Esophagus (tissue), 2 donors: ENCODE measurements at regions not wholly inside any gene's neighbourhood (a gene's known extent, or its start where the extent isn't known, plus 50 kb on each side); places are given as distances from the start of the nearest gene placed in this dataset.

Experiments used
- H3K27ac ChIP-seq, 2 donors: one replicate each; pipeline ENCODE4 v1.5.1; 2013; ENCODE audit warnings: low read depth in 2 of 2, mild to moderate bottlenecking in 2 of 2, inconsistent platforms in 1 of 2, low read length in 1 of 2, moderate library complexity in 1 of 2
- H3K27me3 ChIP-seq, 2 donors: one replicate each; pipeline ENCODE4 v1.6.1; 2013; ENCODE audit warnings: low read length in 2 of 2, control low read depth in 1 of 2, mild to moderate bottlenecking in 1 of 2; ENCODE audit not compliant: insufficient read depth in 2 of 2, control insufficient read depth in 1 of 2
- H3K36me3 ChIP-seq, 2 donors: one replicate each; pipeline ENCODE4 v1.6.1; 2013; ENCODE audit warnings: low read length in 1 of 2; ENCODE audit not compliant: control insufficient read depth in 2 of 2, insufficient read depth in 2 of 2
- H3K4me1 ChIP-seq, 2 donors: one replicate each; pipeline ENCODE4 v1.6.1; 2013; ENCODE audit warnings: low read length in 1 of 2; ENCODE audit not compliant: control insufficient read depth in 2 of 2, insufficient read depth in 2 of 2
- H3K4me3 ChIP-seq, 2 donors: one replicate each; pipeline ENCODE4 v1.5.1; 2013; ENCODE audit warnings: low read length in 2 of 2, mild to moderate bottlenecking in 2 of 2, low read depth in 1 of 2, moderate library complexity in 1 of 2
- H3K9me3 ChIP-seq, 2 donors: one replicate each; pipeline ENCODE4 v1.6.1; 2013; ENCODE audit warnings: mild to moderate bottlenecking in 2 of 2, low read depth in 1 of 2, low read length in 1 of 2, moderate library complexity in 1 of 2; ENCODE audit not compliant: control insufficient read depth in 2 of 2, insufficient read depth in 1 of 2
- WGBS, 2 donors: extraction: QIAGEN DNeasy Blood & Tissue Kit; methylation state at CpG; one replicate each; pipeline ENCODE4 v1.1.7; 2013; 5-methylcytosine and 5-hydroxymethylcytosine counted together
- donor health status: healthy with polysubstance abuse.
- donor health status: Bipolar disorder and iron deficiency.

DNA sequence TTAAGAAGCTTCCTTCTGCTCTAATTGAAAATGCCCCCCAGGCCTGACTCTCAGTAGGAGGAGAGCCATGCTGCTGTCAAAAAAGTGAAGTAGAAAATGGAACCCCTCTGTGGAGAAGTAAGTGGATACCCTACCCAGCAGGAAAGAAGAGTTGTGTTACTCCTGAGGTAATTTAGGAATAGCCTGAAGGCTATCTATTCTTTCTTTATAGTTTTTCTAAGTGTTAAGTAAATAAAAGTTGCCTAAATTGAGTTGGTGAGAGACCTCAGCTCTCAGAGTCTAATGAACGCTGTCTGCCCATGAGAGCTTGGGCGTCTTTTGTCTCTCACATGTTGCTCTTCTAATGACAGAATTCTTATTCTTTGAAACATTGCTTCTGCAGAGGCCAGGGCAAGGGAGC lies 116.2 kb downstream of the NSUN3 start:
- H3K27me3 ChIP-seq: no peaks in the 10 kb centered on the region
- H3K9me3 ChIP-seq: no peaks in the 10 kb centered on the region
- no peak overlapping the region for H3K4me3 ChIP-seq
- 55 to 66% methylated on average over 2 of the region's 2 CpGs for WGBS, 2 donors
- H3K36me3 ChIP-seq: no peaks in the 10 kb centered on the region
- H3K27ac ChIP-seq: no peak overlapping the region
- H3K4me1 ChIP-seq: no peaks in the 10 kb centered on the region

DNA sequence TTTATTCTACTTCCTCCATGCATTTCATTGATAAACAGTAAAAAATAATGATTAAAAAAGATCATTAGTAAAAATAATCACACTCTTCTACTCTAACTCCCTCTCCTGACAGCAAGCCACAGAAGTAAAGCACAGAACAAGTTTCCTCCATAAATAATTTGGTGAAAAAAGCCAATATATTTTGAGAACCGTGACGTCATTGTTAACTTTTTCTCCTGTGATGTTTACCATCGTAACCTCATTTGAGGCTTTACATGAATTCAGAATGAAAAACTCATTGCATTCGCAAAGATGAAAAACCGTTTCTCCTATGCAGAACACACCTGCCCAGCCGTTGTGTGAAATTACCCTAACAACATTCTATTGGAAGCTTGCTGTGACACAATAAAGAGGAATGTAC lies 120.7 kb downstream of the NSUN3 start:
- Histone ChIP-seq H3K36me3 (no peaks in the 10 kb centered on the region), H3K27me3 (no peaks in the 10 kb centered on the region), H3K27ac (no peak overlapping the region), H3K9me3 (no peaks in the 10 kb centered on the region), H3K4me1 (no peaks in the 10 kb centered on the region), H3K4me3 (no peak overlapping the region)
- 77 to 82% methylated on average over 6 of the region's 6 CpGs for WGBS, 2 donors

DNA sequence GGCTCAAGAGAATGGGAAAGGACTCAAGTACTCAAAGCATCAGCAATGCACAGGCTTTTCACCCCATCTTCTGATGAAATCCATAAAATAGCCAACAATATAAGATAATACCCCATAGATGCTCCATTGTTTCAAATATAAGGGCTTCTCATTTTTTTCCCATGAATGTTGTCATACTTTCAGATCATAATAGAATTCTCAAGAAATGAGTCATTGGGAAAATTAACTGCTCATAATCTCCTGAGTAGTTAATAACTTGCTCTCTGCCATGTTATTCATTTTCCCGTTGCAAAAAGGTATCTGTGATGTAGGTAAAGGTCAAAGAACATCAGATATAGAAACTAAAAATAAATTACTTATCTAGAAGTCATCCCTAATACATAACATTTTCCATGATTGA lies 121.9 kb downstream of the NSUN3 start:
- Histone ChIP-seq H3K36me3 (no peaks in the 10 kb centered on the region), H3K27ac (no peak overlapping the region), H3K4me3 (no peak overlapping the region), H3K4me1 (no peaks in the 10 kb centered on the region), H3K27me3 (no peaks in the 10 kb centered on the region), H3K9me3 (no peaks in the 10 kb centered on the region)
- 3 to 16% methylated on average over 1 of the region's 1 CpG for WGBS, 2 donors

DNA sequence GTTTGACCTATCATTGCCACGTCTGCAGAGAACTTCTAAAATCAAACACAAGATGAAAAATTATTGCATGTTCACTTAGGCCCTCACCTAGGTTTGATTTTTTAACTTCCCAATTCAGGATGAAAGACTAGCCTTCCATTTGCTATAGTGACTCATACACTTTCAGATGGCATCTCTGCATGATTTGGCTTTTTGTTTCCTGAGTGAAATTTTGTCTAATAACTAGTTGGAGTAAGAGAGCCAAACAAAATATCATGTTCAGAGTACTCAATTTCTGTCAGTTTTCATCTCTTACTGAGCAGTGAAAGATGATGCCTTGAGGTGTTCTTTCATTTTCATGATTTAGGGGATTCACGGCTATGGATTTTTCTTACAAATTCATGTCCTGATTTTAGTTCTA lies 122.9 kb downstream of the NSUN3 start:
- 69 to 80% methylated on average over 2 of the region's 2 CpGs for WGBS, 2 donors
- Histone ChIP-seq H3K9me3 (no peaks in the 10 kb centered on the region), H3K4me1 (no peaks in the 10 kb centered on the region), H3K27ac (no peak overlapping the region), H3K27me3 (no peaks in the 10 kb centered on the region), H3K4me3 (no peak overlapping the region), H3K36me3 (no peaks in the 10 kb centered on the region)

DNA sequence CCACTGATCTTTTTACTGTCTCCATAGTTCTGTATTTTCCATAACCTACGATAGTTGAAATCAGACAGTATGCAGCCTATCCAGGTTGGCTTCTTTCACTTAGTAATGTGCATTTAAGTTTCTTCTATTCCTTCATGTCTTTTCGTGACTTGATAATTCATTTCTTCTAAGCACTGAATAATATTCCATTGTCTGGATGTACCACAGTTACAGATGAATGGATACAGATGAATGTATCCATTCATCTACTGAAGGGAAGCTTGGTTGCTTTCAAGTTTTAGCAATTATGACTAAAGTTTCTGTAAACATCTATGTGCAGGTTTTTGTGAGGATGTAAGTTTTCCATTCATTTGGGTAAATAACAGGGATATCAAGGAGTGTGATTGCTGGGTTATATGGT lies 124.8 kb downstream of the NSUN3 start:
- Histone ChIP-seq H3K4me1 (no peaks in the 10 kb centered on the region), H3K36me3 (no peaks in the 10 kb centered on the region), H3K9me3 (no peaks in the 10 kb centered on the region), H3K27me3 (no peaks in the 10 kb centered on the region), H3K27ac (no peak overlapping the region), H3K4me3 (no peak overlapping the region)
- 70 to 74% methylated on average over 2 of the region's 2 CpGs for WGBS, 2 donors

DNA sequence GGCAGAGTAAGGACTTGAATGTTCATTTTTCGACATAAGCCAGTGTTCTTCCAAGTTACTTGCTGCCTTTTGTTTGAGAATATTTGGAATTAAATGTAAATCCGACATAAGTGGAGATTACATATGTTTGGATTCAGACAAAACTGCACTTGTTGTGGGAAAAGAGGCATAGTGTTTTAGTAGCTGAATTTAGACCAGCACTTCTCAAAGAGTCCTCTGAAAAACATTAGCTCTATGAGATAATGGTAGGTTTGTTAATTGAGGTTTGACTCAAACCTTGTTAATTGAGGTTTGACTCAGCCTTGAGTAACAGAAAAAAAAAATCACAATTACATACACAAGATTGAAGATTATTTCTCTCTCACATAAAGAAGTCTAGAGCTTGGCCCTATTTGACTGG lies 132.5 kb downstream of the NSUN3 start:
- WGBS, 2 donors: 74 to 78% methylated on average over 2 of the region's 2 CpGs

DNA sequence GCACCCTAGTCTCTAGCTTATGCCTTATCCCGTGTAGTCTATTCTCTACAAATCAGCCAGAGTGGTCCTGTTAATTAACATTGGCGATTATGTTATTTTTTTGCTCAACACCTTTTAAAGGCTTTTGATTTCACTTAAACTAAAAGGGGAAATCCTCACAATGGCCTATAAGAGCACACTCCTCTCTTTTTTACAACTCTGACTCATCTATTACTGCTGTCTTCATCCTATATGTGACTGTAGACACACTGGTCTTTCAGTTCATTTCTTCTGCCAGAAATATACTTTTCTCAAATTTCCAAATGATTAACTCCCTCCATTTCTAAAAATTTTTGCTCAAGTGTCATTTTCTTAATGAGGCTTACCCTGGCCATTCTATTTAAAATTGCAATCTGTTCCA lies 143.4 kb downstream of the NSUN3 start:
- Histone ChIP-seq H3K27me3 (no peaks in the 10 kb centered on the region), H3K9me3 (peaks cover 0 to 2% of the 10 kb centered on the region in 2 donors), H3K4me1 (no peaks in the 10 kb centered on the region), H3K36me3 (no peaks in the 10 kb centered on the region), H3K27ac (no peak overlapping the region), H3K4me3 (no peak overlapping the region)
- 93 to 96% methylated on average over 2 of the region's 2 CpGs for WGBS, 2 donors

More for the DNA sequence above, 132.5 kb downstream of the NSUN3 start:
- no peaks in the 10 kb centered on the region for H3K27me3 ChIP-seq
- H3K27ac ChIP-seq: no peak overlapping the region
- H3K36me3 ChIP-seq: no peaks in the 10 kb centered on the region
- no peak overlapping the region for H3K4me3 ChIP-seq
- H3K4me1 ChIP-seq: no peaks in the 10 kb centered on the region
- peaks cover 0 to 3% of the 10 kb centered on the region in 2 donors for H3K9me3 ChIP-seq

DNA sequence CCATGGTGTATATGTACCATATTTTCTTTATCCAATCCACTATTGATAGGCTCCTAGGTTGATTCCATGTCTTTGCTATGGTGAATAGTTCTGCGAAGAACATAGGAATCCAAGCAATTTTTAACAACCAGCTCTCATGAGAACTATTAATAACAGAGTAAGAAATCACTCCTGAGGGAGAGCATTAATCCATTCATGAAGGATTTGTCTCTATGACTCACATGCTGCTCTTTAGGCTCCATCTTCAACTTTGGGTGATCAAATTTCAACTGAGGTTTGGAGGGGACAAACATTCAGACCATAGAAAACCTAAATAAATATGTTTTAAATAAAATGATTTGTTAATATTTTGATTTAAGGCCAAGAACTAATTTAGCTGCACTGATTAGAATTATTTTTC lies 147.4 kb downstream of the NSUN3 start:
- no peak overlapping the region for H3K4me3 ChIP-seq
- no peaks in the 10 kb centered on the region for H3K9me3 ChIP-seq
- H3K4me1 ChIP-seq: no peaks in the 10 kb centered on the region
- no peaks in the 10 kb centered on the region for H3K27me3 ChIP-seq
- H3K27ac ChIP-seq: no peak overlapping the region
- H3K36me3 ChIP-seq: no peaks in the 10 kb centered on the region
- WGBS, 2 donors: 90 to 94% methylated on average over 1 of the region's 1 CpG

DNA sequence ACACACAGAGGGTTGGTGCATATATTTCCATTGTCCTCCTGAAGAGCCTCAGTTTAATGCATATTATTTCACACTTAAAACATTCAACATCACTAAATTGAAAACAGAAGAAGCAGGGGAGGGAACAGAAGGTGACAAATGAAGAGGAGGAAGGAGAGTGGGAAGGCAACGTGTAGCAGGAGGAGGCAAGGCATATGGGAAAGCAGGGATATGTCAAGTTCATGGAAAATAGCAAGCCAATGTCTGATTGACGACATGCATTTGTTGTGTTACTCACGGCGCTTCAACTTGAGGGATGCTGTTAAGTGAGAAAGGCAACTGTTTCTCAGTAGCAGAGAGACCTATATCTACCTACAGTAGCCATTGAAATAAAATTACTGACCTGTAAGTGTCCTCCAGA lies 154.5 kb downstream of the NSUN3 start:
- 63 to 70% methylated on average over 4 of the region's 4 CpGs for WGBS, 2 donors
- Histone ChIP-seq H3K4me1 (no peaks in the 10 kb centered on the region), H3K36me3 (no peaks in the 10 kb centered on the region), H3K27ac (no peak overlapping the region), H3K27me3 (no peaks in the 10 kb centered on the region), H3K4me3 (no peak overlapping the region), H3K9me3 (no peaks in the 10 kb centered on the region)

DNA sequence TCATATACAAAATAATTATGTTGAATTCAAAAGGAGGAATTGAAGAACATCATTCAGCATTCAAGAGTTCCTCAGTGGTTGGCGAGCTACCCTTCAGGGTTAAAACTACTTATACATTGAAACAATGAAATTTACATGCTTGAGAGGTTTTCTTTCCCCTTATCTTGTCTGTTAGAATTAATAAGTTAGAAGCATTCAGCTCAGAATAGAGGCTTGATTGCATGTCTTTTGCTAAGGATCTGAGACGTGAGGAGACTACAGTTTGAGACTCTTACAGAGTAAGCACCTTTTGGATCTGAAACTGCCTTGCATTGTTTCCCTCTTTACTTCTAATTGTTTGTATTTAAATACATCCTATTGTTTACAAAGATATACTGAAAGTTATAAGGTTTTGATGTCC lies 157.6 kb downstream of the NSUN3 start:
- 68 to 77% methylated on average over 2 of the region's 2 CpGs for WGBS, 2 donors
- H3K9me3 ChIP-seq: no peaks in the 10 kb centered on the region
- no peak overlapping the region for H3K4me3 ChIP-seq
- H3K36me3 ChIP-seq: no peaks in the 10 kb centered on the region
- no peak overlapping the region for H3K27ac ChIP-seq
- no peaks in the 10 kb centered on the region for H3K27me3 ChIP-seq
- H3K4me1 ChIP-seq: no peaks in the 10 kb centered on the region
